ENCODE measurements at regions not wholly inside any gene's neighbourhood (a gene's known extent, or its start where the extent isn't known, plus 50 kb on each side); places are given as distances from the start of the nearest gene placed in this dataset.
"Not testable (repeated sequence)": the region's sequence is repeated elsewhere in the genome, so short reads cannot be mapped to it uniquely, and the experiment has no call there.

DNA sequence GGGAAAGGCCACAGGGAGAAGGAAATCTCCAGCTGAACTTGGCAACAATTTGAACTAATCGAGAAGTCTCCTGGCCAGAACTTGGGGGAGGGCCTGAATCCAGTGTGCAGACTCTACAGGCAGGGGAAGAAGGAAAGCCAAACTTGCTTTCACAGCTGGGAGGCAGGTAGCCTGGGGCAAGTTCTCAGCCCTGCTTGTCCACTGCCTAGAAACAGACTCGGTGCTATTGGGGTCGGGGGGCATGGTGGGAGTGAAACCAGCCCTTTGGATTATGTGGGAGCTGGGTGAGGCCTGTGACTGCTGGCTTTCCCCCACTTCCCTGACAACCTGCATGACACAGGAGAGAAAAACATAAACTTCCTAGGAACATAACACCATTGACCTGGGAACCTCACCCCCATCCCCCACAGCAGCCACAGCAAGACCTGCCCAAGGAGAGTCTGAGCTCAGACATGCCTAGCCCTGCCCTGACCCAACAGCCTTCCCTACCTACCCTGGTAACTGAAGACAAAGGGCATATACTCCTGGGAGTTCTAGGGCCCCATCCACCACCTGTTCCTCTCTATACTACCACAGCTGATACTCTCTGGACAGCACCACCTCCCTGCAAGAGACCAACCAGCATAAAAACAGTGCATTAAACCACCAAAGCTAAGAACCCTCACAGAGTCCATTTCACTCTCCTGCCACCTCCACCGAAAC, 103.7 kb upstream of the MNS1 start:
- DNase-seq = no peak

DNA sequence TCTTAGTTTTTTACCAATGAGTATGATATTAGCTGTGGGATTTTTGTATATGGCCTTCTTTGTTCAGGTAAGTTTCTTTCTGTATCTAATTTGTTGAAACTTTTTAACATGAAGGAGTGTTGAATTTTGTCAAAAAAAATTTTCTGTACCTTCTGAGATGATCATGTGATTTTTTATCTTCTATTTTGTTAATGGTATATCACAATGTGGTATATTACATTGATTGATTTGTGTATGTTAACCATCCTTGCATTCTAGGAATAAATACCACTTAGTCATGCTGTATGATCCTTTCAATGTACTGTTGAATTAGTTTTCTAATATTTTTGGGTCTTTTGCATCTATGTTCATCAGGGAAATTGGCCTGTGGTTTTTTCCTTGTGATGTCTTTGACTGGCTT, 92.5 kb upstream of the MNS1 start:
- no peak for DNase-seq

DNA sequence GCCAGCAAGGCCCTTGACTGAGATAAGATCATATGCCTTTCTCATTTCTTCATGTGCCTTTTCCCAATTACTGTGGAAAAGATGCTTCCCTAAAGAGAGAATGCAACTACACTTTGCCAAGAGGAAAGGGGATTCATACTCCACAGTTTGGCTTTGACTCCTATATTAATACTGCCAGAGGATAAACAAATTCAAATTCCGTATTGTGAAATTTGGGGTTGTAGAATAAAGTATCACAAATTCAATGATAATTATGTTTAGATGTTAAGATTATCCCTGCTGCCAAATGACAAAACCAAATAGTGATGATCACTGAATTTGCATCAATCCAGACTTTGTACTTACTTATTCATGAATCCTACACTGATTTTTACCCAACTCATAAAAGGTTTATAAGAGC, 88.5 kb upstream of the MNS1 start:
- no peak for DNase-seq

GRCh38 chr15:56552659-56553058, 87.7 kb upstream of the MNS1 start:
- no peak for DNase-seq

GRCh38 chr15:56540570-56540969, 75.6 kb upstream of the MNS1 start:
- not testable (repeated sequence) for DNase-seq

DNA sequence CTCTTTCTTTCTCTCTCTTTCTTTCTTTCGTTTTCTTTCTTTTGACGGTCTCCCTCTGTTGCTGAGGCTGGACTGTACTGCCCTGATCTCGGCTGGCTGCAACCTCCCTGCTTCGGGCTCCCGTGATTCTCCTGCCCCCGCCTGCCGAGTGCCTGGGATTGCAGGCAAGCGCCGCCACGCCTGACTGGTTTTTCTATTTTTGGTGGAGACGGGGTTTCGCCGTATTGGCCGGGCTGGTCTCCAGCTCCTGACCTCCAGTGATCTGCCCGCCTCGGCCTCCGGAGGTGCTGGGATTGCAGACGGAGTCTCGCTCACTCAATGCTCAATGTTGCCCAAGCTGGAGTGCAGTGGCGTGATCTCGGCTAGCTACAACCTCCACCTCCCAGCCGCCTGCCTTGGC, 75.2 kb upstream of the MNS1 start:
- not testable (repeated sequence) for DNase-seq

- DNase-seq = no peak
Observed at GRCh38 chr15:56538901-56539545, 74.1 kb upstream of the MNS1 start.

DNA sequence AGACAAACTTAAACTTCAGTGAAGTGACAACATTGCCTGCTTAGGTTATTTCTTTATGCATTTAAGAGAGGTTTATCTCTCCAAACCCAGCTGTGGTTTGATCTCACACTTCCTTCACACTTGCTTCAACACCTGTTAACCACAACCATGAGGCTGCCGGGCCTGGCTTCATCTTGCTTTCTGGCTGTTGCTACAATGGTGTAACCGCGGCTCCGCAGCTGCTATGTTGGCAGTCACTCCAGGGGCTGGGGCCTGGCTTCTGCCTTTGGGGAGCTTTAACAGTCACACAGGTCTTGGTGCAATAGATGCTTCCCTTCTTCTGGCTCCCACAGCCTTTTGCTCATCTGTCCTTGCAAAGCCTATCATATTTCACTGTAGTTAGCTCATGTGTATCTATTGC, 72.9 kb upstream of the MNS1 start:
- no peak for DNase-seq

DNA sequence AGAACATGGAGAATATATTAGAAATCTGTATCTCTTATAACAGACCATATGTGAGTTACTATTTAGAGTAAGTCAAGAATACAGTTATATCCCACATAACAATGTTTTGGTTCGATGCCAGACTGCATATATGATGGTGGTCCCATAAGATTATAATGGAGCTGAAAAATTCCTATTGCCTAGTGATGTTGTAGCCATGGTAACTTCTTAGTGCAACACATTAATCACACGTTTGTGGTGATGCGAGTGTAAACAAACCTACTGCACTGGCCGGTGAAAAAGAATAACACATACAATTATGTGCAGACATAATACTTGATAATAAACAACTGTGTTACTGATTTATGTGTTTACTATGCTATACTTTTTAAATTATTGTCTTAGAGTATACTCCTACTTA, 69.8 kb upstream of the MNS1 start:
- no peak for DNase-seq

DNA sequence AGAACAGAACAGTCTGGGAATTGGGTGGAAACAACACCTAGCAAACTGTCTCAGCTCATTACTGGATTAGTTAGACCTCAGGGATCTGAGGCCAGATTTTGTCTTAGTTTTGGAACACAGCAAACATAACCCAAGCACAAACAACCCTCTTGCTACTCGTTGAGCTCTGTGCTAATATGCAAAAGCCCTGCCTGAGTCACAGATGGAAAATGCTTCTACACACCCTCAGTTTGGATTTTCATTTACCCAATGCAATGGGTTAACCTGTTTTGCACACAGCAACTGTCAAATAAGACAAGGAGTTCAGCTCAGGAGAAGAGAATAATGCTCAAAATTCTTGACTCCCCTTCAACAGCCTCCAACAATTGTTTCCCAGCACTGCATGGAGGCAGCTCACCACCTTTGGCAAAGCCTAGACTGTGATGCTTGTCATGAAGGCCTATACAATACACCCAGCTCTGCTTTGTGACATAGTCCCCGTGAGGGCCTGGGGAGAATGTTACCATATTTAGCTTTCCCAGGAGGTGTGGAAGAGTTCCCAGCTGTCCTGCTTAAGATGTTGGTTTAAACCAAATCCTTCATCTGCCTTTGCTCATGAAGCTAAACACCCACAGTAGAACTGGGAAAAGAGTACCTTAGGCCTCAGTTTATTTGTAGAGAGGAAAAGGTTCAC, 68.9 kb upstream of the MNS1 start:
- DNase-seq = no peak

DNA sequence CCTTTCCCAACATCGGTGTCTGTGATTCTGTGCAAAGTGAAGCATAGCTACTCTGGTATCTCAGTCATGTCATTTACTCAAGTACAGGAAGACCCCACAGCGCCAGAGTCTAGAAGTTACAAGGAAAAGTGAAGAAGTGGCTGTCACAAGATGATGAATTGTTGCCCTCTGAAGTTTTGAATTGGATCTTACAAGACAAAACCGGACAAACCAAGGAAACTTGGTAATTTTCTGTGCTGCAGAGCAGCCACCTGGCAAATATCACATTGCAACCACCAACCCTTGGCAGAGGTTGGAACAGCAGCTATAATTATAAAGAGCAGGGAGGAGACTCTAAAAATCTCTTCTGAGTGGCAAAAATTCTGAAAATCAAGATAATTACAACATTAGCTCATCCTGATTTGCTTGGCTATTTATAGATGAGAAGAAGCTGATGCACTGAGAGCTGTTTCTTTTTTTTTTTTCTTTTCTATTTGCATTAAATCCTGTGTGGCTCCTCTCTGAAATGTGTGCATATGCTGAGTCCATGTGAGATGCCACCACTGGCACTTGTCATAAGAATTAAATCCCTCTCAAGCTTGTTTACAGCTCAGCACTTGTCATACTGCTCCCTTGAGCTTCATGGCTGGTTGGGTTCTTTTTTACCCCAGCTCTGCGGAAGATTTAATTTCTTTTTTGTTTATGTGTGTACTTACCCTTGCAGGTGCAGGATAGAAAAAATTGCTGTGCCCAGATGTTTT, 68.0 kb upstream of the MNS1 start:
- DNase-seq = no peak

DNA sequence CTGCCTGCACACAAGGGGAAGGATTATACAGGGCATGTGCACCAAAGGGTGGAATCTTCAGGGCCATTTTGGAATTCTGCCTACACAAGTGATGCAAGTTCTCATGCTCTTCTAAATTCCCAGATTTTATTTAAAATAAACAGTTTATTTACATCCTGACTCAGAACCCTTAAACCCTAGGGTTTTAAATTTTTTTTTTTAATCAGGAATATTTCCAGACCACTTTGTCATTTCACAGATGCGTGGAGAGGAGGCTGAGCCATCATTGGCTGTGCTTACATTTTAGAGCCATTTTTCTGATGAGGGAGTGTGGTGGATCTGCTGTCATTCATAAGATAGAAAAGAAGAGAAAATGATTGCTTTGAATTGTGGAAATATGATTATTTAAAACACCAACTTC, 65.2 kb upstream of the MNS1 start:
- no peak for DNase-seq

- no peak for DNase-seq
Observed at GRCh38 chr15:56528136-56528535, 63.2 kb upstream of the MNS1 start.

GRCh38 chr15:56524915-56525314, 60.0 kb upstream of the MNS1 start:
- peak; percentile 70 for DNase-seq

DNA sequence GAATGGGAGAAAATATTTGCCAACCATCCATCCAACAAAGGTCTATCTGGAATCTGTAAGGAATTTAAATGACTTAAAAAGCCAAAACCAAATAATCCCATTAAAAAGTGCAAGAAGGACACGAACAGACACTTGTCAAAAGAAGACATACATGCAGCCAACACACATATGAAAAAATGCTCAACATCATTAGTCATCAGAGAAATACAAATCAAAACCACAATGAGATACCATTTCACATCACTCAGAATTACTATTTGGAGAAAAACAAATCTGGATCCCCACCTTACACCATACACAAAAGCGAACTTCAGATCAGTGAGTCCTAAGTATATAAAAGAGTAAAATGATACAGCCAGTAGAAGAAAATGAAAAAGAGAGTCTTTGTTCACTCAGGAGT, 58.6 kb upstream of the MNS1 start:
- DNase-seq = peak; percentile 30

- DNase-seq = no peak
Observed at GRCh38 chr15:56519000-56519399, 54.1 kb upstream of the MNS1 start.
